ENCODE measurements at regions not wholly inside any gene's neighbourhood (a gene's known extent, or its start where the extent isn't known, plus 50 kb on each side); places are given as distances from the start of the nearest gene placed in this dataset.

DNA sequence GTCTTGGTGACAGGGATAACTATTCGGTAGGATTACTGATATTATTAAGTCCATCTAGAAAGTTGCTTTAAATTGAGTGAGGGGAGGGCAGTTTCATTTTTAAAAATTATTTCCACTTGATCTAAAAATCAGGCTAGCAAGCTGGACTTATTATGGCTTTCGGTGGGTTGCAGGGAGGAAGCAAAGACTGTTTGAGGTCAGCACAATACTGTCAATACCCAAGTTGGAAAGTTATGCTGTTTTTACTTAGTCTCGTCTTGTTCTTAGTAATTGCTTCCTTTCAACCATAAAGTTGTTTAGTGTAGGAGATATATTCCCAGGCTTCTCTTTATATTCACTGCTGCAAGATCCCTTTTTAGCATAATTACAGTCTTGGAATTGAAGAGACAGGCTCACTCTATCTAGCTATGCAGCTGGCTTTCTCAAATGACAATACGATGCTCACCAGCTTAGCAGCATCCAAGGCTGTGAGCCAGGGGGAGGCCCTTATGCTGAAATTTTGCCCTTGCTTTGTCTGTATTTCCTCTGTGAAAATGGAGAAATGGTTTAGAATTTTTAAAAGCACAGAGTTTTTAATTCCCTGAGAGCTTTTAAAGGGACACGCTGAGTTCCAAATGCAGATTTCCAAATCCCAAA, 68.2 kb upstream of the APC start:
- TF ChIP-seq, protein P1, sequence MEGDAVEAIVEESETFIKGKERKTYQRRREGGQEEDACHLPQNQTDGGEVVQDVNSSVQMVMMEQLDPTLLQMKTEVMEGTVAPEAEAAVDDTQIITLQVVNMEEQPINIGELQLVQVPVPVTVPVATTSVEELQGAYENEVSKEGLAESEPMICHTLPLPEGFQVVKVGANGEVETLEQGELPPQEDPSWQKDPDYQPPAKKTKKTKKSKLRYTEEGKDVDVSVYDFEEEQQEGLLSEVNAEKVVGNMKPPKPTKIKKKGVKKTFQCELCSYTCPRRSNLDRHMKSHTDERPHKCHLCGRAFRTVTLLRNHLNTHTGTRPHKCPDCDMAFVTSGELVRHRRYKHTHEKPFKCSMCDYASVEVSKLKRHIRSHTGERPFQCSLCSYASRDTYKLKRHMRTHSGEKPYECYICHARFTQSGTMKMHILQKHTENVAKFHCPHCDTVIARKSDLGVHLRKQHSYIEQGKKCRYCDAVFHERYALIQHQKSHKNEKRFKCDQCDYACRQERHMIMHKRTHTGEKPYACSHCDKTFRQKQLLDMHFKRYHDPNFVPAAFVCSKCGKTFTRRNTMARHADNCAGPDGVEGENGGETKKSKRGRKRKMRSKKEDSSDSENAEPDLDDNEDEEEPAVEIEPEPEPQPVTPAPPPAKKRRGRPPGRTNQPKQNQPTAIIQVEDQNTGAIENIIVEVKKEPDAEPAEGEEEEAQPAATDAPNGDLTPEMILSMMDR (conservative IDR thresholded peaks at IDR 0.05; ENCODE audit: low read depth in 2 of 2): no peak
- TF ChIP-seq CREB1 (CRISPR knock-in tag; IDR thresholded peaks at IDR 0.05; ENCODE audit: low read depth) (no peak), EZH2 (IDR thresholded peaks at IDR 0.05; ENCODE audit: low read depth, unreplicated experiment) (no peak), REST (IDR thresholded peaks at IDR 0.05; ENCODE audit: unreplicated experiment) (no peak), NANOG (IDR thresholded peaks at IDR 0.05; ENCODE audit: borderline replicate concordance) (no peak), EZH2phosphoT487 (IDR thresholded peaks at IDR 0.05; ENCODE audit: unreplicated experiment) (no peak), POLR2AphosphoS5 (IDR thresholded peaks at IDR 0.05; ENCODE audit: low read depth) (no peak), ZNF114 (CRISPR knock-in tag; IDR thresholded peaks at IDR 0.05) (no peak), JUNB (IDR thresholded peaks at IDR 0.05; ENCODE audit: unreplicated experiment) (no peak), STAT1 (IDR thresholded peaks at IDR 0.05; ENCODE audit: unreplicated experiment) (no peak), ZNF331 (CRISPR knock-in tag; IDR thresholded peaks at IDR 0.05; ENCODE audit: low read depth) (no peak)
- TF ChIP-seq, protein P2, sequence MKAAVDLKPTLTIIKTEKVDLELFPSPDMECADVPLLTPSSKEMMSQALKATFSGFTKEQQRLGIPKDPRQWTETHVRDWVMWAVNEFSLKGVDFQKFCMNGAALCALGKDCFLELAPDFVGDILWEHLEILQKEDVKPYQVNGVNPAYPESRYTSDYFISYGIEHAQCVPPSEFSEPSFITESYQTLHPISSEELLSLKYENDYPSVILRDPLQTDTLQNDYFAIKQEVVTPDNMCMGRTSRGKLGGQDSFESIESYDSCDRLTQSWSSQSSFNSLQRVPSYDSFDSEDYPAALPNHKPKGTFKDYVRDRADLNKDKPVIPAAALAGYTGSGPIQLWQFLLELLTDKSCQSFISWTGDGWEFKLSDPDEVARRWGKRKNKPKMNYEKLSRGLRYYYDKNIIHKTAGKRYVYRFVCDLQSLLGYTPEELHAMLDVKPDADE (IDR thresholded peaks at IDR 0.05): no peak

Measured in GM23338 (cell line).